IMR-90 (cell line): ENCODE measurements at regions not wholly inside any gene's neighbourhood (a gene's known extent, or its start where the extent isn't known, plus 50 kb on each side); places are given as distances from the start of the nearest gene placed in this dataset.

Experiments used
- ATAC-seq: fragments of 200-7000 bp; cut with Tn5 transposase; 2 replicates; pipeline ENCODE4 v1.9.1; 2020; ENCODE audit warnings: low read depth, mild to moderate bottlenecking, moderate library complexity
- BruUV-seq: library from RNA; stranded (reverse); fragments of 400-500 nt; replicated peaks from 2 replicates; lab custom pipeline; 2021; lab: Mats Ljungman, UMichigan
- CTCF ChIA-PET: fragments of 300-600 bp; formaldehyde crosslinking; extraction: SDS; loops from one replicate; lab custom pipeline; 2021; ENCODE audit warnings: antibody characterized with exemption; lab: Yijun Ruan, JAX
- POLR2A ChIA-PET: fragments of 300-600 bp; sonication (Branson Sonifier 250); formaldehyde crosslinking; loops from one replicate; lab custom pipeline; 2022; ENCODE audit warnings: antibody characterized with exemption; ENCODE audit not compliant: unreplicated experiment; lab: Charles Lee
- DNase-seq: peaks from one replicate; pipeline ENCODE4 v3.0.0; 2013
- H2AFZ ChIP-seq: replicated peaks from 2 replicates; pipeline ENCODE3; 2013; ENCODE audit warnings: low read length, mild to moderate bottlenecking; ENCODE audit not compliant: poor library complexity
- H2AK5ac ChIP-seq: 2 replicates; pipeline ENCODE4 v1.6.1; 2013; ENCODE audit warnings: low read depth, low read length, inconsistent platforms
- H2AK9ac ChIP-seq: replicated peaks from 2 replicates; pipeline ENCODE3; 2013; ENCODE audit warnings: mild to moderate bottlenecking, low read depth, low read length, moderate library complexity; ENCODE audit not compliant: poor library complexity
- H2BK120ac ChIP-seq: 2 replicates; pipeline ENCODE4 v1.6.1; 2013; ENCODE audit warnings: low read depth, low read length, inconsistent platforms
- H2BK15ac ChIP-seq: 3 replicates; pipeline ENCODE4 v1.6.1; 2013; ENCODE audit warnings: low read depth, low read length, inconsistent platforms
- H2BK20ac ChIP-seq: 2 replicates; pipeline ENCODE4 v1.6.1; 2013; ENCODE audit warnings: low read depth, mild to moderate bottlenecking, inconsistent platforms, low read length, moderate library complexity
- H2BK5ac ChIP-seq: 2 replicates; pipeline ENCODE4 v1.6.1; 2013; ENCODE audit warnings: mild to moderate bottlenecking, low read depth, low read length, inconsistent platforms; ENCODE audit not compliant: poor library complexity, severe bottlenecking
- H3K14ac ChIP-seq: replicated peaks from 2 replicates; pipeline ENCODE4 v1.6.1; 2013; ENCODE audit warnings: low read depth, low read length, inconsistent platforms
- H3K18ac ChIP-seq: 2 replicates; pipeline ENCODE4 v1.6.1; 2013; ENCODE audit warnings: low read depth, low read length, control low read depth
- H3K23ac ChIP-seq: 2 replicates; pipeline ENCODE4 v1.6.1; 2013; ENCODE audit warnings: low read depth, low read length, inconsistent platforms
- H3K27ac ChIP-seq: 2 replicates; pipeline ENCODE4 v1.5.1; 2013; ENCODE audit warnings: mild to moderate bottlenecking, control low read depth, low read length; ENCODE audit not compliant: insufficient read depth
- H3K27me3 ChIP-seq: 2 replicates; pipeline ENCODE4 v1.6.1; 2013; ENCODE audit warnings: low read length; ENCODE audit not compliant: control insufficient read depth, insufficient read depth
- H3K36me3 ChIP-seq: 2 replicates; pipeline ENCODE4 v1.6.1; 2013; ENCODE audit warnings: low read length, mixed read lengths; ENCODE audit not compliant: control insufficient read depth, insufficient read depth
- H3K4ac ChIP-seq: 2 replicates; pipeline ENCODE4 v1.6.1; 2013; ENCODE audit warnings: low read depth, low read length, inconsistent platforms
- H3K4me1 ChIP-seq: 2 replicates; pipeline ENCODE4 v1.6.1; 2013; ENCODE audit warnings: low read length, mixed read lengths; ENCODE audit not compliant: control insufficient read depth, insufficient read depth
- H3K4me2 ChIP-seq: 2 replicates; pipeline ENCODE4 v1.6.1; 2013; ENCODE audit warnings: low read depth, mild to moderate bottlenecking, control low read depth, low read length, moderate library complexity
- H3K4me3 ChIP-seq: 2 replicates; pipeline ENCODE4 v1.5.1; 2013; ENCODE audit warnings: low read depth, mild to moderate bottlenecking, control low read depth, low read length, moderate library complexity; ENCODE audit not compliant: insufficient read depth
- H3K56ac ChIP-seq: 2 replicates; pipeline ENCODE4 v1.6.1; 2013; ENCODE audit warnings: low read length, inconsistent platforms; ENCODE audit not compliant: insufficient read depth; ENCODE audit errors: extremely low read depth
- H3K79me1 ChIP-seq, 2 experiments: 2 replicates each; pipeline ENCODE4 v1.6.1; 2013; ENCODE audit warnings: low read length in 2 of 2, inconsistent platforms in 1 of 2, low read depth in 1 of 2
- H3K9ac ChIP-seq: 2 replicates; pipeline ENCODE4 v1.6.1; 2013; ENCODE audit warnings: low read depth, low read length, control low read depth
- H3K9me1 ChIP-seq: 2 replicates; pipeline ENCODE4 v1.6.1; 2013; ENCODE audit warnings: low read length, inconsistent platforms; ENCODE audit not compliant: insufficient read depth
- H3K9me3 ChIP-seq: 2 replicates; pipeline ENCODE4 v1.6.1; 2013; ENCODE audit warnings: low read length; ENCODE audit not compliant: control insufficient read depth, insufficient read depth
- H4K20me1 ChIP-seq: 2 replicates; pipeline ENCODE4 v1.6.1; 2013; ENCODE audit warnings: low read length, inconsistent platforms; ENCODE audit not compliant: insufficient read depth
- H4K5ac ChIP-seq: 2 replicates; pipeline ENCODE4 v1.6.1; 2013; ENCODE audit warnings: mild to moderate bottlenecking, low read depth, low read length, control low read depth
- H4K8ac ChIP-seq, 2 experiments: 2 replicates each; pipeline ENCODE4 v1.6.1; 2013; ENCODE audit warnings: low read depth in 2 of 2, low read length in 2 of 2, control low read depth in 1 of 2, inconsistent platforms in 1 of 2
- H4K91ac ChIP-seq: 2 replicates; pipeline ENCODE4 v1.6.1; 2013; ENCODE audit warnings: low read depth, low read length, inconsistent platforms; ENCODE audit not compliant: insufficient read depth
- CHD1 ChIP-seq: IDR thresholded peaks from 2 replicates; pipeline ENCODE4 v1.6.1; 2012; ENCODE audit warnings: low read depth, low read length, improper control_type of control experiment
- FOS ChIP-seq: fragments of 150-350 bp; IDR thresholded peaks from 2 replicates; pipeline ENCODE4 v1.6.1; 2016; ENCODE audit warnings: low read depth, low read length
- MAFK ChIP-seq: IDR thresholded peaks from 2 replicates; pipeline ENCODE4 v1.6.1; 2012; ENCODE audit warnings: low read depth, low read length, improper control_type of control experiment
- NFE2L2 ChIP-seq: fragments of 150-350 bp; IDR thresholded peaks from 2 replicates; pipeline ENCODE4 v1.6.1; 2016; ENCODE audit warnings: low read depth, mild to moderate bottlenecking, low read length
- POLR2A ChIP-seq: IDR thresholded peaks from 2 replicates; pipeline ENCODE4 v1.6.1; 2012; ENCODE audit warnings: mild to moderate bottlenecking, low read depth, low read length
- RCOR1 ChIP-seq: IDR thresholded peaks from 2 replicates; pipeline ENCODE4 v1.6.1; 2012; ENCODE audit warnings: mild to moderate bottlenecking, low read length, improper control_type of control experiment; ENCODE audit not compliant: insufficient replicate concordance
- RFX5 ChIP-seq: IDR thresholded peaks from 2 replicates; pipeline ENCODE4 v1.8.0; 2012; ENCODE audit warnings: low read depth, mild to moderate bottlenecking, low read length, moderate library complexity
- WGBS, 2 experiments: methylation state at CpG; one replicate each; pipeline versions ENCODE4 v1.1.5 to v1.1.7; 2013; ENCODE audit warnings: missing lambda C conversion rate in 2 of 2; ENCODE audit not compliant: insufficient read length in 1 of 2; ENCODE audit errors: extremely low coverage in 2 of 2; 5-methylcytosine and 5-hydroxymethylcytosine counted together
- dilution Hi-C: fragments of 300-500 bp; cut with HindIII; formaldehyde crosslinking; loops from one replicate; pipeline ENCODE4 v1.14.3; 2018; ENCODE audit warnings: low sequenced_read_pairs; ENCODE audit not compliant: unreplicated experiment
- in situ Hi-C: fragments of 300-500 bp; cut with MboI; formaldehyde crosslinking; loops from 3 replicates; pipeline ENCODE4 v1.14.3; 2019; ENCODE audit warnings: low sequenced_read_pairs, inconsistent platforms, mixed read lengths
- intact Hi-C: fragments of 100-400 bp; cut with micrococcal nuclease; formaldehyde crosslinking; loops from 2 replicates; pipeline ENCODE4 v1.10.0; 2022
- TF ChIP-seq, protein P1 (sequence below): fragments of 150-350 bp; IDR thresholded peaks from 2 replicates; pipeline ENCODE4 v1.6.1; 2017; ENCODE audit warnings: mild to moderate bottlenecking, antibody characterized with exemption, low read length, low read depth
- TF ChIP-seq, protein P2 (sequence below): conservative IDR thresholded peaks from 2 replicates; pipeline ENCODE4 v1.5.1; 2012; ENCODE audit warnings: mild to moderate bottlenecking, low read depth, low read length, improper control_type of control experiment

DNA sequence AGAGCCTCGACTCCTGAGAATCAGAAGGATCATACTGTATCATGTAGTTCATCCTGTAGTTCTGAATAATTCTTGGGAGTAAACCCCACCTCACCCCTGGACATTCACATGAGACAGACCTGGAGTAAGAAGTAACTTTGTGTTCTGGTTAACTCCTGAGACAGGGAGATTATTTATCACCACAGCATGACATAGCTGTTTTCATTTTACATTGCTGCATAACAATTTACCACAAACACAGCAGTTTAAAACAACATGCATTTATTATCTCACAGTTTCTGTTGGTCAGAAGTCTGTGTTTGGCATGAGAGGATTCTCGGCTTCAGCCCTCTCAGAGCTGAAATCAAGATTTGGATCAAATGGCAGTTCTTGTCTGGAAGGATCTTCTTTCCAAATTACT, 855.8 kb upstream of the FANCL start:
- H3K36me3 ChIP-seq = no peaks in the 10 kb centered on the region
- intact Hi-C loops = no loop called here
- H3K23ac ChIP-seq = no peak overlapping the region
- DNase-seq = no peak
- H4K91ac ChIP-seq = no peak overlapping the region
- H3K4me1 ChIP-seq = no peaks in the 10 kb centered on the region
- H3K9ac ChIP-seq = no peak overlapping the region
- no peak overlapping the region for H3K27ac ChIP-seq
- BruUV-seq = no TSS peak
- H3K9me3 ChIP-seq = peaks cover 5% of the 10 kb centered on the region; the same call in 1 of the 2 replicates
- H4K8ac ChIP-seq = no peak overlapping the region
- H2AK9ac ChIP-seq = no peak overlapping the region
- no peaks in the 10 kb centered on the region for H3K9me1 ChIP-seq
- H2BK20ac ChIP-seq = no peak overlapping the region
- ChIA-PET POLR2A (no interaction called here), CTCF (no interaction called here)
- H4K20me1 ChIP-seq = no peaks in the 10 kb centered on the region
- no peak overlapping the region for H2AK5ac ChIP-seq
- no peak overlapping the region for H3K56ac ChIP-seq
- H3K4me2 ChIP-seq = no peak overlapping the region
- ATAC-seq = no peak
- H2BK5ac ChIP-seq = no peak overlapping the region
- no peak overlapping the region for H2AFZ ChIP-seq
- H2BK120ac ChIP-seq = no peak overlapping the region
- H3K79me1 ChIP-seq = no peaks in the 10 kb centered on the region
- in situ Hi-C loops = no loop called here
- no CpG with 5 or more reads among the region's 2 CpGs for WGBS, 2 experiments
- H3K4ac ChIP-seq = no peak overlapping the region
- H3K18ac ChIP-seq = no peak overlapping the region
- H2BK15ac ChIP-seq = no peak overlapping the region
- TF ChIP-seq, protein P1, sequence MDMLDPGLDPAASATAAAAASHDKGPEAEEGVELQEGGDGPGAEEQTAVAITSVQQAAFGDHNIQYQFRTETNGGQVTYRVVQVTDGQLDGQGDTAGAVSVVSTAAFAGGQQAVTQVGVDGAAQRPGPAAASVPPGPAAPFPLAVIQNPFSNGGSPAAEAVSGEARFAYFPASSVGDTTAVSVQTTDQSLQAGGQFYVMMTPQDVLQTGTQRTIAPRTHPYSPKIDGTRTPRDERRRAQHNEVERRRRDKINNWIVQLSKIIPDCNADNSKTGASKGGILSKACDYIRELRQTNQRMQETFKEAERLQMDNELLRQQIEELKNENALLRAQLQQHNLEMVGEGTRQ = no peak
- TF ChIP-seq NFE2L2 (no peak), RFX5 (no peak), MAFK (no peak), POLR2A (no peak), FOS (no peak), CHD1 (no peak), RCOR1 (no peak)
- TF ChIP-seq, protein P2, sequence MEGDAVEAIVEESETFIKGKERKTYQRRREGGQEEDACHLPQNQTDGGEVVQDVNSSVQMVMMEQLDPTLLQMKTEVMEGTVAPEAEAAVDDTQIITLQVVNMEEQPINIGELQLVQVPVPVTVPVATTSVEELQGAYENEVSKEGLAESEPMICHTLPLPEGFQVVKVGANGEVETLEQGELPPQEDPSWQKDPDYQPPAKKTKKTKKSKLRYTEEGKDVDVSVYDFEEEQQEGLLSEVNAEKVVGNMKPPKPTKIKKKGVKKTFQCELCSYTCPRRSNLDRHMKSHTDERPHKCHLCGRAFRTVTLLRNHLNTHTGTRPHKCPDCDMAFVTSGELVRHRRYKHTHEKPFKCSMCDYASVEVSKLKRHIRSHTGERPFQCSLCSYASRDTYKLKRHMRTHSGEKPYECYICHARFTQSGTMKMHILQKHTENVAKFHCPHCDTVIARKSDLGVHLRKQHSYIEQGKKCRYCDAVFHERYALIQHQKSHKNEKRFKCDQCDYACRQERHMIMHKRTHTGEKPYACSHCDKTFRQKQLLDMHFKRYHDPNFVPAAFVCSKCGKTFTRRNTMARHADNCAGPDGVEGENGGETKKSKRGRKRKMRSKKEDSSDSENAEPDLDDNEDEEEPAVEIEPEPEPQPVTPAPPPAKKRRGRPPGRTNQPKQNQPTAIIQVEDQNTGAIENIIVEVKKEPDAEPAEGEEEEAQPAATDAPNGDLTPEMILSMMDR = no peak
- H3K14ac ChIP-seq = no peak overlapping the region
- H3K27me3 ChIP-seq = no peaks in the 10 kb centered on the region
- H3K4me3 ChIP-seq = no peak overlapping the region
- dilution Hi-C loops = no loop called here
- no peak overlapping the region for H4K5ac ChIP-seq
